ENCODE measurements at regions not wholly inside any gene's neighbourhood (a gene's known extent, or its start where the extent isn't known, plus 50 kb on each side); places are given as distances from the start of the nearest gene placed in this dataset.

DNA sequence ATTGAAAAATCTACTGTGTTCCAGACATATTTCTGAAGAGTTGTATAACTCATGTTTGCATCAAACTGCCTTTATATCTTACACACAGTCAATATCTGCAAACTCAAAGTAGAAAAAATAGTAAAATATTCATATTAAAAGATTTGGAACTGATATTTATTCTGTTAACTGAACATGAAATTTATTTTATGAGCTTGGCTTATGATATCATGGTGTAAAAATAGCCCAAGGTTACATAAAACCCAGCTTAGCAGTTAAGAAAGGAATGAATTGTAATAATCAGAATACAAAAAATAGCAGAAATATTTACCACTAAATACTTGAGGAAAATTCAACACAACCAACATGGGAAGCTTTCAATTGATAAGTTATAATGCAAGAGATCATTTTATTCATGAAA, 367.9 kb downstream of the FLRT2 start:
- ATAC-seq, result no peak
- BruUV-seq (replicated peaks), result no TSS peak
- TF ChIP-seq, protein P1, sequence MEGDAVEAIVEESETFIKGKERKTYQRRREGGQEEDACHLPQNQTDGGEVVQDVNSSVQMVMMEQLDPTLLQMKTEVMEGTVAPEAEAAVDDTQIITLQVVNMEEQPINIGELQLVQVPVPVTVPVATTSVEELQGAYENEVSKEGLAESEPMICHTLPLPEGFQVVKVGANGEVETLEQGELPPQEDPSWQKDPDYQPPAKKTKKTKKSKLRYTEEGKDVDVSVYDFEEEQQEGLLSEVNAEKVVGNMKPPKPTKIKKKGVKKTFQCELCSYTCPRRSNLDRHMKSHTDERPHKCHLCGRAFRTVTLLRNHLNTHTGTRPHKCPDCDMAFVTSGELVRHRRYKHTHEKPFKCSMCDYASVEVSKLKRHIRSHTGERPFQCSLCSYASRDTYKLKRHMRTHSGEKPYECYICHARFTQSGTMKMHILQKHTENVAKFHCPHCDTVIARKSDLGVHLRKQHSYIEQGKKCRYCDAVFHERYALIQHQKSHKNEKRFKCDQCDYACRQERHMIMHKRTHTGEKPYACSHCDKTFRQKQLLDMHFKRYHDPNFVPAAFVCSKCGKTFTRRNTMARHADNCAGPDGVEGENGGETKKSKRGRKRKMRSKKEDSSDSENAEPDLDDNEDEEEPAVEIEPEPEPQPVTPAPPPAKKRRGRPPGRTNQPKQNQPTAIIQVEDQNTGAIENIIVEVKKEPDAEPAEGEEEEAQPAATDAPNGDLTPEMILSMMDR (IDR thresholded peaks at IDR 0.05), result no peak
- TF ChIP-seq SIN3A (IDR thresholded peaks at IDR 0.05; ENCODE audit: borderline replicate concordance, insufficient read depth, low read depth, low read length) (no peak), TCF7L2 (IDR thresholded peaks at IDR 0.05; ENCODE audit: low read depth, low read length) (no peak), REST (IDR thresholded peaks at IDR 0.05; ENCODE audit: insufficient read depth in 1 of 2, low read depth in 2 of 2, low read length in 1 of 2) (no peak), POLR2AphosphoS5 (IDR thresholded peaks at IDR 0.05; ENCODE audit: low read depth, low read length) (no peak)

GRCh38 chr14:85895603-85896002, 365.7 kb downstream of the FLRT2 start:
- ATAC-seq, result no peak
- no peaks in the 10 kb centered on the region for H3K4me1 ChIP-seq (ENCODE audit: control insufficient read depth, insufficient read depth, low read length)
- no peak overlapping the region for H3K27ac ChIP-seq (ENCODE audit: low read length)
- no peaks in the 10 kb centered on the region for H3K36me3 ChIP-seq (ENCODE audit: control insufficient read depth, insufficient read depth, low read length)
- H3K9me3 ChIP-seq (ENCODE audit: control insufficient read depth, insufficient read depth, low read depth, low read length), result no peaks in the 10 kb centered on the region
- intact Hi-C loops (cut with micrococcal nuclease; ENCODE audit: unreplicated experiment), result no loop called here
- TF ChIP-seq TCF7L2 (IDR thresholded peaks at IDR 0.05; ENCODE audit: low read depth, low read length) (no peak), SIN3A (IDR thresholded peaks at IDR 0.05; ENCODE audit: borderline replicate concordance, insufficient read depth, low read depth, low read length) (no peak), POLR2AphosphoS5 (IDR thresholded peaks at IDR 0.05; ENCODE audit: low read depth, low read length) (no peak), REST (IDR thresholded peaks at IDR 0.05; ENCODE audit: insufficient read depth in 1 of 2, low read depth in 2 of 2, low read length in 1 of 2) (no peak)
- TF ChIP-seq, protein P1 (IDR thresholded peaks at IDR 0.05), result no peak
- no peaks in the 10 kb centered on the region for H3K27me3 ChIP-seq (ENCODE audit: control insufficient read depth, insufficient read depth, low read length)
- H3K4me3 ChIP-seq (ENCODE audit: low read depth in 2 of 2, low read length in 2 of 2), result no peak overlapping the region
- BruUV-seq (replicated peaks), result no TSS peak
- ChIA-PET CTCF (no interaction called here), POLR2A (no interaction called here)
- in situ Hi-C loops (cut with HindIII; ENCODE audit: low pct_unique_long_range_greater_than_20kb, low sequenced_read_pairs), result no loop called here
- no peak for DNase-seq (ENCODE audit: low read depth, low spot score)

More for the DNA sequence above, 367.9 kb downstream of the FLRT2 start:
- DNase-seq (ENCODE audit: low read depth, low spot score), result no peak
- intact Hi-C loops (cut with micrococcal nuclease; ENCODE audit: unreplicated experiment), result no loop called here
- ChIA-PET POLR2A (no interaction called here), CTCF (no interaction called here)
- H3K4me1 ChIP-seq (ENCODE audit: control insufficient read depth, insufficient read depth, low read length), result no peaks in the 10 kb centered on the region
- in situ Hi-C loops (cut with HindIII; ENCODE audit: low pct_unique_long_range_greater_than_20kb, low sequenced_read_pairs), result no loop called here
- H3K27me3 ChIP-seq (ENCODE audit: control insufficient read depth, insufficient read depth, low read length), result no peaks in the 10 kb centered on the region
- no peaks in the 10 kb centered on the region for H3K9me3 ChIP-seq (ENCODE audit: control insufficient read depth, insufficient read depth, low read depth, low read length)
- no peak overlapping the region for H3K27ac ChIP-seq (ENCODE audit: low read length)
- no peak overlapping the region for H3K4me3 ChIP-seq (ENCODE audit: low read depth in 2 of 2, low read length in 2 of 2)
- H3K36me3 ChIP-seq (ENCODE audit: control insufficient read depth, insufficient read depth, low read length), result no peaks in the 10 kb centered on the region

Data from Panc1 (cell line).